ENCODE measurements at regions not wholly inside any gene's neighbourhood (a gene's known extent, or its start where the extent isn't known, plus 50 kb on each side); places are given as distances from the start of the nearest gene placed in this dataset.
"Not testable (repeated sequence)": the region's sequence is repeated elsewhere in the genome, so short reads cannot be mapped to it uniquely, and the experiment has no call there.

GRCh38 chr2:123566291-123566946 lies 458.7 kb upstream of the CNTNAP5 start:
- ChIA-PET CTCF (no interaction called here), POLR2A (no interaction called here)
- Mint-ChIP-seq H3K36me3 (ENCODE audit: low read depth) (no peaks in the 10 kb centered on the region), H3K4me1 (no peaks in the 10 kb centered on the region), H3K9me3 (no peaks in the 10 kb centered on the region), H3K27ac (no peak overlapping the region), H3K27me3 (no peaks in the 10 kb centered on the region), H3K4me3 (no peak overlapping the region)
- no peak for DNase-seq

GRCh38 chr2:123578016-123578415 lies 447.1 kb upstream of the CNTNAP5 start:
- Mint-ChIP-seq H3K4me1 (no peaks in the 10 kb centered on the region), H3K4me3 (no peak overlapping the region), H3K9me3 (no peaks in the 10 kb centered on the region), H3K27me3 (no peaks in the 10 kb centered on the region), H3K36me3 (ENCODE audit: low read depth) (no peaks in the 10 kb centered on the region), H3K27ac (no peak overlapping the region)
- CTCF ChIA-PET: no interaction called here
- POLR2A ChIA-PET: no interaction called here
- DNase-seq: no peak

GRCh38 chr2:123596621-123597020 lies 428.5 kb upstream of the CNTNAP5 start:
- POLR2A ChIA-PET: no interaction called here
- no peak for DNase-seq
- Mint-ChIP-seq H3K4me1 (no peaks in the 10 kb centered on the region), H3K4me3 (no peak overlapping the region), H3K36me3 (ENCODE audit: low read depth) (no peaks in the 10 kb centered on the region), H3K9me3 (peaks cover 17% of the 10 kb centered on the region), H3K27me3 (no peaks in the 10 kb centered on the region), H3K27ac (no peak overlapping the region)
- CTCF ChIA-PET: no interaction called here

GRCh38 chr2:123597988-123598387 lies 427.1 kb upstream of the CNTNAP5 start:
- Mint-ChIP-seq H3K27ac (no peak overlapping the region), H3K27me3 (no peaks in the 10 kb centered on the region), H3K9me3 (peaks cover 14% of the 10 kb centered on the region), H3K36me3 (ENCODE audit: low read depth) (no peaks in the 10 kb centered on the region), H3K4me3 (no peak overlapping the region), H3K4me1 (no peaks in the 10 kb centered on the region)
- ChIA-PET POLR2A (no interaction called here), CTCF (no interaction called here)
- DNase-seq: no peak

- no peaks in the 10 kb centered on the region for H3K27me3 Mint-ChIP-seq
- DNase-seq: no peak
- ChIA-PET CTCF (no interaction called here), POLR2A (no interaction called here)
- no peaks in the 10 kb centered on the region for H3K4me1 Mint-ChIP-seq
- no peak overlapping the region for H3K4me3 Mint-ChIP-seq
- H3K27ac Mint-ChIP-seq: no peak overlapping the region
- H3K9me3 Mint-ChIP-seq: peaks cover 14% of the 10 kb centered on the region
- H3K36me3 Mint-ChIP-seq (ENCODE audit: low read depth): no peaks in the 10 kb centered on the region
Measured at GRCh38 chr2:123606631-123607030, 418.5 kb upstream of the CNTNAP5 start.

- ChIA-PET POLR2A (no interaction called here), CTCF (no interaction called here)
- peaks cover 14% of the 10 kb centered on the region for H3K9me3 Mint-ChIP-seq
- DNase-seq: no peak
- no peak overlapping the region for H3K4me3 Mint-ChIP-seq
- no peaks in the 10 kb centered on the region for H3K27me3 Mint-ChIP-seq
- no peaks in the 10 kb centered on the region for H3K36me3 Mint-ChIP-seq (ENCODE audit: low read depth)
- H3K27ac Mint-ChIP-seq: no peak overlapping the region
- H3K4me1 Mint-ChIP-seq: no peaks in the 10 kb centered on the region
Measured at GRCh38 chr2:123609077-123609476, 416.0 kb upstream of the CNTNAP5 start.

GRCh38 chr2:123614596-123614995 lies 410.5 kb upstream of the CNTNAP5 start:
- Mint-ChIP-seq H3K9me3 (peaks cover 11% of the 10 kb centered on the region), H3K4me1 (no peaks in the 10 kb centered on the region), H3K27ac (no peak overlapping the region), H3K36me3 (ENCODE audit: low read depth) (no peaks in the 10 kb centered on the region), H3K27me3 (no peaks in the 10 kb centered on the region), H3K4me3 (no peak overlapping the region)
- ChIA-PET CTCF (no interaction called here), POLR2A (no interaction called here)
- no peak for DNase-seq

GRCh38 chr2:123618642-123619041 lies 406.4 kb upstream of the CNTNAP5 start:
- H3K9me3 Mint-ChIP-seq; DNase-seq; H3K4me1 Mint-ChIP-seq; POLR2A ChIA-PET; H3K36me3 Mint-ChIP-seq (ENCODE audit: low read depth); H3K4me3 Mint-ChIP-seq; CTCF ChIA-PET; H3K27me3 Mint-ChIP-seq; H3K27ac Mint-ChIP-seq: not testable (repeated sequence)

- Mint-ChIP-seq H3K4me1 (no peaks in the 10 kb centered on the region), H3K4me3 (no peak overlapping the region), H3K27ac (no peak overlapping the region), H3K9me3 (peaks cover 6% of the 10 kb centered on the region), H3K27me3 (no peaks in the 10 kb centered on the region), H3K36me3 (ENCODE audit: low read depth) (no peaks in the 10 kb centered on the region)
- POLR2A ChIA-PET: no interaction called here
- CTCF ChIA-PET: no interaction called here
- no peak for DNase-seq
Measured at GRCh38 chr2:123624816-123625215, 400.3 kb upstream of the CNTNAP5 start.

GRCh38 chr2:123636232-123636631 lies 388.9 kb upstream of the CNTNAP5 start:
- DNase-seq: no peak
- H3K4me3 Mint-ChIP-seq: no peak overlapping the region
- H3K4me1 Mint-ChIP-seq: no peaks in the 10 kb centered on the region
- POLR2A ChIA-PET: no interaction called here
- H3K9me3 Mint-ChIP-seq: no peaks in the 10 kb centered on the region
- CTCF ChIA-PET: no interaction called here
- H3K27ac Mint-ChIP-seq: no peak overlapping the region
- H3K36me3 Mint-ChIP-seq (ENCODE audit: low read depth): no peaks in the 10 kb centered on the region
- no peaks in the 10 kb centered on the region for H3K27me3 Mint-ChIP-seq

GRCh38 chr2:123640685-123641335 lies 384.3 kb upstream of the CNTNAP5 start:
- H3K36me3 Mint-ChIP-seq (ENCODE audit: low read depth): no peaks in the 10 kb centered on the region
- no peak overlapping the region for H3K4me3 Mint-ChIP-seq
- H3K27me3 Mint-ChIP-seq: no peaks in the 10 kb centered on the region
- no peak overlapping the region for H3K27ac Mint-ChIP-seq
- ChIA-PET CTCF (no interaction called here), POLR2A (no interaction called here)
- no peaks in the 10 kb centered on the region for H3K4me1 Mint-ChIP-seq
- DNase-seq: no peak
- peaks cover 2% of the 10 kb centered on the region for H3K9me3 Mint-ChIP-seq

GRCh38 chr2:123644053-123644452 lies 381.0 kb upstream of the CNTNAP5 start:
- Mint-ChIP-seq H3K27ac (no peak overlapping the region), H3K4me1 (no peaks in the 10 kb centered on the region), H3K4me3 (no peak overlapping the region), H3K27me3 (no peaks in the 10 kb centered on the region), H3K36me3 (ENCODE audit: low read depth) (no peaks in the 10 kb centered on the region), H3K9me3 (peaks cover 2% of the 10 kb centered on the region)
- CTCF ChIA-PET: no interaction called here
- DNase-seq: no peak
- POLR2A ChIA-PET: no interaction called here

- Mint-ChIP-seq H3K27me3 (no peaks in the 10 kb centered on the region), H3K36me3 (ENCODE audit: low read depth) (no peaks in the 10 kb centered on the region), H3K4me3 (no peak overlapping the region), H3K4me1 (no peaks in the 10 kb centered on the region), H3K9me3 (no peaks in the 10 kb centered on the region), H3K27ac (no peak overlapping the region)
- no peak for DNase-seq
- ChIA-PET CTCF (no interaction called here), POLR2A (no interaction called here)
Measured at GRCh38 chr2:123648016-123648415, 377.1 kb upstream of the CNTNAP5 start.

- CTCF ChIA-PET: no interaction called here
- H3K27me3 Mint-ChIP-seq: no peaks in the 10 kb centered on the region
- POLR2A ChIA-PET: no interaction called here
Measured at GRCh38 chr2:123648956-123649355, 376.1 kb upstream of the CNTNAP5 start.

More at GRCh38 chr2:123648956-123649355, 376.1 kb upstream of the CNTNAP5 start:
- Mint-ChIP-seq H3K9me3 (no peaks in the 10 kb centered on the region), H3K4me1 (no peaks in the 10 kb centered on the region), H3K27ac (no peak overlapping the region), H3K4me3 (no peak overlapping the region), H3K36me3 (ENCODE audit: low read depth) (no peaks in the 10 kb centered on the region)
- DNase-seq: no peak
